Gastroesophageal sphincter (tissue), 3 donors: ENCODE measurements at regions not wholly inside any gene's neighbourhood (a gene's known extent, or its start where the extent isn't known, plus 50 kb on each side); places are given as distances from the start of the nearest gene placed in this dataset.

Experiments used
- POLR2A ChIP-seq, 2 donors: fragments of 450-650 bp; IDR thresholded peaks; one replicate each; pipeline ENCODE4 v1.6.1; 2017; ENCODE audit warnings: antibody characterized with exemption in 2 of 2, mild to moderate bottlenecking in 2 of 2, moderate library complexity in 1 of 2
- TF ChIP-seq, protein P1 (sequence below), 4 experiments: fragments of 200-600 bp in 2 of 4; fragments of 450-650 bp in 2 of 4; sonication (generic) in 1 of 4; IDR thresholded peaks; one replicate each; pipeline ENCODE4 v1.5.1; 2017 to 2019; ENCODE audit warnings: antibody characterized with exemption in 4 of 4, mild to moderate bottlenecking in 2 of 4, moderate library complexity in 2 of 4

DNA sequence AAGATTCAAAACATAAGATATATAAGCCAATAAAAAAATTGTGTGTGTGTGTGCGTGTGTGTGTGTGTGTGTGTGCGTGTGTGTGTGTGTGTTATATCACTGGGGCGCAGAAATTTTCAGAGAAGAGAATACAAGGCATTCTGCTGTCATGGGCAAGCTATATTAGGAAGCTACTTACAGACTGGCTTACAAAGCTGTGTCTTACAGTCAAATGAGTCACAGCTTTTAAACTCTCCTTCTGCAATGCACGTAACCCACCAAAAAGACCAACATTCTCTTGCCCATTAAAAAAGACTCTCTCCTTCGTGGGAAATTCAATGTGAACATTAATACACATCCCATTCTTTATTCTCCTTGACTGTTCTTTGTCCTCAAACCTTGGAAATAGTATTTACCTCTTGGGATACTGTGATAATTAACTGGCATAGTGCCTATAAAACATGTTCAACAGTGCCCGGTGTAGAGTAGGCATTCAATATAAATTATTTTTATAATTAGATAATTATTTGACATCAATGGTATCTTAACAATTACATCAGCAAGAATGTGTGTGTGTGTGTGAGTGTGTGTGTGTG lies 860.4 kb upstream of the SOX9 start:
- TF ChIP-seq POLR2A (IDR thresholded peaks at IDR 0.05): no peak
- TF ChIP-seq, protein P1, sequence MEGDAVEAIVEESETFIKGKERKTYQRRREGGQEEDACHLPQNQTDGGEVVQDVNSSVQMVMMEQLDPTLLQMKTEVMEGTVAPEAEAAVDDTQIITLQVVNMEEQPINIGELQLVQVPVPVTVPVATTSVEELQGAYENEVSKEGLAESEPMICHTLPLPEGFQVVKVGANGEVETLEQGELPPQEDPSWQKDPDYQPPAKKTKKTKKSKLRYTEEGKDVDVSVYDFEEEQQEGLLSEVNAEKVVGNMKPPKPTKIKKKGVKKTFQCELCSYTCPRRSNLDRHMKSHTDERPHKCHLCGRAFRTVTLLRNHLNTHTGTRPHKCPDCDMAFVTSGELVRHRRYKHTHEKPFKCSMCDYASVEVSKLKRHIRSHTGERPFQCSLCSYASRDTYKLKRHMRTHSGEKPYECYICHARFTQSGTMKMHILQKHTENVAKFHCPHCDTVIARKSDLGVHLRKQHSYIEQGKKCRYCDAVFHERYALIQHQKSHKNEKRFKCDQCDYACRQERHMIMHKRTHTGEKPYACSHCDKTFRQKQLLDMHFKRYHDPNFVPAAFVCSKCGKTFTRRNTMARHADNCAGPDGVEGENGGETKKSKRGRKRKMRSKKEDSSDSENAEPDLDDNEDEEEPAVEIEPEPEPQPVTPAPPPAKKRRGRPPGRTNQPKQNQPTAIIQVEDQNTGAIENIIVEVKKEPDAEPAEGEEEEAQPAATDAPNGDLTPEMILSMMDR (IDR thresholded peaks at IDR 0.05): no peak
